Hematopoietic multipotent progenitor cell treated with erythropoietin and hydrocortisone succinate and interleukin-3 and kit ligand, for 6 days (in vitro differentiated cells): ENCODE measurements at regions not wholly inside any gene's neighbourhood (a gene's known extent, or its start where the extent isn't known, plus 50 kb on each side); places are given as distances from the start of the nearest gene placed in this dataset.

Source experiments
- DNase-seq: peaks from one replicate; pipeline ENCODE4 v3.0.0-alpha.2; 2015

GRCh38 chr14:26395726-26396125 lies 202.1 kb downstream of the NOVA1 start:
- DNase-seq: no peak

- no peak for DNase-seq
These were observed 203.6 kb downstream of the NOVA1 start for GRCh38 chr14:26394150-26394810.

- DNase-seq: no peak
These were observed 205.3 kb downstream of the NOVA1 start for GRCh38 chr14:26392498-26392897.

GRCh38 chr14:26389646-26390508 lies 208.0 kb downstream of the NOVA1 start:
- DNase-seq: no peak

- no peak for DNase-seq
These were observed 212.5 kb downstream of the NOVA1 start for GRCh38 chr14:26385310-26385709.

- DNase-seq: no peak
These were observed 214.7 kb downstream of the NOVA1 start for GRCh38 chr14:26382901-26383685.

- no peak for DNase-seq
These were observed 216.4 kb downstream of the NOVA1 start for GRCh38 chr14:26381405-26381804.

- no peak for DNase-seq
These were observed 217.2 kb downstream of the NOVA1 start for GRCh38 chr14:26380637-26381036.

GRCh38 chr14:26379951-26380350 lies 217.9 kb downstream of the NOVA1 start:
- DNase-seq: no peak

- no peak for DNase-seq
These were observed 220.7 kb downstream of the NOVA1 start for GRCh38 chr14:26377150-26377549.

GRCh38 chr14:26370115-26370514 lies 227.7 kb downstream of the NOVA1 start:
- DNase-seq: no peak

- DNase-seq: no peak
These were observed 234.1 kb downstream of the NOVA1 start for GRCh38 chr14:26363689-26364088.

GRCh38 chr14:26344596-26344995 lies 253.2 kb downstream of the NOVA1 start:
- DNase-seq: no peak

- no peak for DNase-seq
These were observed 258.5 kb downstream of the NOVA1 start for GRCh38 chr14:26339381-26339780.

- no peak for DNase-seq
These were observed 259.6 kb downstream of the NOVA1 start for GRCh38 chr14:26338231-26338630.

GRCh38 chr14:26334288-26334687 lies 263.5 kb downstream of the NOVA1 start:
- no peak for DNase-seq

GRCh38 chr14:26332966-26333365 lies 264.9 kb downstream of the NOVA1 start:
- no peak for DNase-seq

- DNase-seq: no peak
These were observed 266.9 kb downstream of the NOVA1 start for GRCh38 chr14:26330982-26331381.

- no peak for DNase-seq
These were observed 269.0 kb downstream of the NOVA1 start for GRCh38 chr14:26328791-26329190.

GRCh38 chr14:26323869-26324268 lies 274.0 kb downstream of the NOVA1 start:
- no peak for DNase-seq

GRCh38 chr14:26320886-26321285 lies 276.9 kb downstream of the NOVA1 start:
- no peak for DNase-seq

- DNase-seq: no peak
These were observed 278.5 kb downstream of the NOVA1 start for GRCh38 chr14:26319139-26319864.

GRCh38 chr14:26304056-26304455 lies 293.8 kb downstream of the NOVA1 start:
- DNase-seq: no peak
